Mammary epithelial cell (primary cell): ENCODE measurements at regions not wholly inside any gene's neighbourhood (a gene's known extent, or its start where the extent isn't known, plus 50 kb on each side); places are given as distances from the start of the nearest gene placed in this dataset.

Source experiments
- CTCF ChIP-seq, 2 donors: IDR thresholded peaks in 1 of 2; conservative IDR thresholded peaks in 1 of 2; 2 replicates each; pipeline ENCODE4 v1.5.1; 2011 to 2012; ENCODE audit warnings: inconsistent platforms in 2 of 2, low read length in 2 of 2, mild to moderate bottlenecking in 2 of 2, control low read depth in 1 of 2, low read depth in 1 of 2; ENCODE audit not compliant: insufficient read depth in 1 of 2; ENCODE audit errors: extremely low read depth in 1 of 2
- EZH2 ChIP-seq: IDR thresholded peaks from 2 replicates; pipeline ENCODE4 v1.6.1; 2012; ENCODE audit warnings: low read length, inconsistent platforms, borderline replicate concordance

DNA sequence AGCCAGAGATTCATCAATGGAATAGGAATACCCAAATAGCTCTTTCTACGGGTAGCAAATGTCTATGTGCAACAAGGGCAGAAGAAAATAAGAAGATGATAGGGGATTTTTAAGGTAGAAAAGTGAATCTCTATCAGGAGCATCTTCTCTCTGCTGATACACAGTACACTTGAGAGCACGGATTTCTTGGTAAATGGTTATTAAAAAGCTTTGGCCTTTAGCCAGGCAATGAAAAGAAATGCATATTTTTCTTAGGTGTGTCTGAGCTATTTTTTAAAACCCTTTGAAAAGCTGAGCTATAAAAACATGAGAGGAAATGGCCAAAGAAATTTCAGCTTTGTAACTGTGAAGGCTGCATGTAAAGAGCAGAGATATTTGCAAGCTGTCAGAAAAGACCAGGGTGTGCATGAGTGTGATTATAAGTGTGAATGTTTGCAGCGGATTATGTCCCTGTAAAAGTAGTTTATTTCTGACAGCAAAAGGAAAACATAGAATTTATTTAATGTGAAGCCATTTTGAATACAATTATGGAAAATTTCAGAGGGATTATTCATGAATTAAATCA lies 487.1 kb upstream of the PIK3R1 start:
- TF ChIP-seq CTCF (conservative IDR thresholded peaks at IDR 0.05 in 1 of 2, IDR thresholded peaks at IDR 0.05 in 1 of 2; ENCODE audit: extremely low read depth in 1 of 2, insufficient read depth in 1 of 2, low read depth in 1 of 2, low read length in 2 of 2): no peak
- no peak for TF ChIP-seq EZH2
